ENCODE measurements at regions not wholly inside any gene's neighbourhood (a gene's known extent, or its start where the extent isn't known, plus 50 kb on each side); places are given as distances from the start of the nearest gene placed in this dataset.

GRCh38 chr14:56896231-56896630 lies 86.0 kb upstream of the OTX2 start:
- no peaks in the 10 kb centered on the region for H3K36me3 ChIP-seq (ENCODE audit: insufficient read depth, low read length)
- TF ChIP-seq CTCF (IDR thresholded peaks at IDR 0.05; ENCODE audit: extremely low read depth, low read depth, low read length), result no peak
- no peak overlapping the region for H2AFZ ChIP-seq (ENCODE audit: low read length)
- DNase-seq (ENCODE audit: insufficient read length, low spot score, missing footprints), result no peak
- no peak overlapping the region for H3K27ac ChIP-seq (ENCODE audit: low read depth, low read length)
- no peaks in the 10 kb centered on the region for H4K20me1 ChIP-seq (ENCODE audit: insufficient read depth, low read length)
- H3K4me3 ChIP-seq (ENCODE audit: insufficient read depth, low read length), result no peak overlapping the region
- H3K9me3 ChIP-seq (ENCODE audit: low read depth, low read length), result no peaks in the 10 kb centered on the region
- no peaks in the 10 kb centered on the region for H3K27me3 ChIP-seq (ENCODE audit: insufficient read depth, low read length)
- H3K4me2 ChIP-seq (ENCODE audit: insufficient read depth, low read length), result no peak overlapping the region
- no peaks in the 10 kb centered on the region for H3K4me1 ChIP-seq (ENCODE audit: insufficient read depth, low read length)
- H3K79me2 ChIP-seq (ENCODE audit: insufficient read depth, low read length), result no peaks in the 10 kb centered on the region

DNA sequence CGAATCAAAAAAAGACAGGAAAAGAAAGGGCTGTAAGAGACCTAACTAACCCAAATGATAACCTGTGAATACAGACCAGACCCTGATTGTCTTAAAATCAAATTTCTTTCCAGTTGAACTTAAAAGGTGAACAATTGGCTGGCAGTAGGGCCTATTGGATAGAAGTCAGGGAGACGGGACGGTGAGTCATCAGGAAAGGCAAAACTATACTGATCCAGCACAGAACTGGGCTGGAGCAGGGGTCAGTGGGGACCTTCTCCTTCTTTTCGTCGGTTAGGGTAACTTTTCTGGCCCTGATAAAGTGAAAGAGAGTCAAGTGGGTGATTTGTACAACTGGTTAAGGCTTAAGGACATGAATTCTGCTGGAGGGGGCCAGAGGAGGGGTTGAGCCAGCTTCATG lies 84.9 kb upstream of the OTX2 start:
- no peak for DNase-seq (ENCODE audit: insufficient read length, low spot score, missing footprints)
- no peaks in the 10 kb centered on the region for H3K27me3 ChIP-seq (ENCODE audit: insufficient read depth, low read length)
- H2AFZ ChIP-seq (ENCODE audit: low read length), result no peak overlapping the region
- H3K36me3 ChIP-seq (ENCODE audit: insufficient read depth, low read length), result no peaks in the 10 kb centered on the region
- no peaks in the 10 kb centered on the region for H3K9me3 ChIP-seq (ENCODE audit: low read depth, low read length)
- no peak overlapping the region for H3K27ac ChIP-seq (ENCODE audit: low read depth, low read length)
- no peaks in the 10 kb centered on the region for H4K20me1 ChIP-seq (ENCODE audit: insufficient read depth, low read length)
- H3K4me2 ChIP-seq (ENCODE audit: insufficient read depth, low read length), result no peak overlapping the region
- H3K79me2 ChIP-seq (ENCODE audit: insufficient read depth, low read length), result no peaks in the 10 kb centered on the region
- no peaks in the 10 kb centered on the region for H3K4me1 ChIP-seq (ENCODE audit: insufficient read depth, low read length)
- TF ChIP-seq CTCF (IDR thresholded peaks at IDR 0.05; ENCODE audit: extremely low read depth, low read depth, low read length), result no peak
- H3K4me3 ChIP-seq (ENCODE audit: insufficient read depth, low read length), result no peak overlapping the region

GRCh38 chr14:56894591-56894991 lies 84.3 kb upstream of the OTX2 start:
- Histone ChIP-seq H3K27ac (ENCODE audit: low read depth, low read length) (no peak overlapping the region), H4K20me1 (ENCODE audit: insufficient read depth, low read length) (no peaks in the 10 kb centered on the region), H3K27me3 (ENCODE audit: insufficient read depth, low read length) (no peaks in the 10 kb centered on the region), H3K79me2 (ENCODE audit: insufficient read depth, low read length) (no peaks in the 10 kb centered on the region), H3K36me3 (ENCODE audit: insufficient read depth, low read length) (no peaks in the 10 kb centered on the region), H3K4me1 (ENCODE audit: insufficient read depth, low read length) (no peaks in the 10 kb centered on the region), H3K4me2 (ENCODE audit: insufficient read depth, low read length) (no peak overlapping the region), H3K9me3 (ENCODE audit: low read depth, low read length) (no peaks in the 10 kb centered on the region), H2AFZ (ENCODE audit: low read length) (no peak overlapping the region), H3K4me3 (ENCODE audit: insufficient read depth, low read length) (no peak overlapping the region)
- no peak for DNase-seq (ENCODE audit: insufficient read length, low spot score, missing footprints)
- TF ChIP-seq CTCF (IDR thresholded peaks at IDR 0.05; ENCODE audit: extremely low read depth, low read depth, low read length), result no peak

- TF ChIP-seq CTCF (IDR thresholded peaks at IDR 0.05; ENCODE audit: extremely low read depth, low read depth, low read length), result no peak
- no peak overlapping the region for H3K27ac ChIP-seq (ENCODE audit: low read depth, low read length)
- no peak for DNase-seq (ENCODE audit: insufficient read length, low spot score, missing footprints)
- no peak overlapping the region for H3K4me2 ChIP-seq (ENCODE audit: insufficient read depth, low read length)
- H3K9me3 ChIP-seq (ENCODE audit: low read depth, low read length), result no peaks in the 10 kb centered on the region
- no peaks in the 10 kb centered on the region for H3K36me3 ChIP-seq (ENCODE audit: insufficient read depth, low read length)
- no peak overlapping the region for H3K4me3 ChIP-seq (ENCODE audit: insufficient read depth, low read length)
- H3K79me2 ChIP-seq (ENCODE audit: insufficient read depth, low read length), result no peaks in the 10 kb centered on the region
- no peak overlapping the region for H2AFZ ChIP-seq (ENCODE audit: low read length)
- no peaks in the 10 kb centered on the region for H3K27me3 ChIP-seq (ENCODE audit: insufficient read depth, low read length)
- H3K4me1 ChIP-seq (ENCODE audit: insufficient read depth, low read length), result no peaks in the 10 kb centered on the region
- H4K20me1 ChIP-seq (ENCODE audit: insufficient read depth, low read length), result no peaks in the 10 kb centered on the region
Observed at GRCh38 chr14:56892959-56893358, 82.7 kb upstream of the OTX2 start.

Data from osteoblast (primary cell).